Glutamatergic neuron (in vitro differentiated cells): ENCODE measurements at regions not wholly inside any gene's neighbourhood (a gene's known extent, or its start where the extent isn't known, plus 50 kb on each side); places are given as distances from the start of the nearest gene placed in this dataset.
"Not testable (repeated sequence)": the region's sequence is repeated elsewhere in the genome, so short reads cannot be mapped to it uniquely, and the experiment has no call there.

Experiments used
- DNase-seq: peaks from one replicate; pipeline ENCODE4 v3.0.0; 2022
- H3K27ac Mint-ChIP-seq: one replicate; pipeline ENCODE4 v1.8.0; 2020; ENCODE audit warnings: mild to moderate bottlenecking, mixed read lengths, inconsistent platforms; ENCODE audit not compliant: unreplicated experiment
- H3K27me3 Mint-ChIP-seq: one replicate; pipeline ENCODE4 v1.8.0; 2020; ENCODE audit warnings: mild to moderate bottlenecking, moderate library complexity, mixed read lengths, inconsistent platforms; ENCODE audit not compliant: unreplicated experiment
- H3K36me3 Mint-ChIP-seq: one replicate; pipeline ENCODE4 v1.8.0; 2020; ENCODE audit warnings: mild to moderate bottlenecking, mixed read lengths, inconsistent platforms; ENCODE audit not compliant: unreplicated experiment
- H3K4me1 Mint-ChIP-seq: one replicate; pipeline ENCODE4 v1.8.0; 2020; ENCODE audit warnings: mild to moderate bottlenecking, low read depth, mixed read lengths, inconsistent platforms; ENCODE audit not compliant: unreplicated experiment
- H3K4me3 Mint-ChIP-seq: one replicate; pipeline ENCODE4 v1.8.0; 2020; ENCODE audit warnings: mild to moderate bottlenecking, mixed read lengths, inconsistent platforms; ENCODE audit not compliant: unreplicated experiment
- H3K9me3 Mint-ChIP-seq: one replicate; pipeline ENCODE4 v1.8.0; 2020; ENCODE audit warnings: mild to moderate bottlenecking, moderate library complexity, mixed read lengths, inconsistent platforms; ENCODE audit not compliant: unreplicated experiment
- CTCF ChIP-seq: fragments of 200-600 bp; sonication (generic); IDR thresholded peaks from one replicate; pipeline ENCODE4 v1.5.0; 2021; ENCODE audit not compliant: partially characterized antibody, unreplicated experiment

DNA sequence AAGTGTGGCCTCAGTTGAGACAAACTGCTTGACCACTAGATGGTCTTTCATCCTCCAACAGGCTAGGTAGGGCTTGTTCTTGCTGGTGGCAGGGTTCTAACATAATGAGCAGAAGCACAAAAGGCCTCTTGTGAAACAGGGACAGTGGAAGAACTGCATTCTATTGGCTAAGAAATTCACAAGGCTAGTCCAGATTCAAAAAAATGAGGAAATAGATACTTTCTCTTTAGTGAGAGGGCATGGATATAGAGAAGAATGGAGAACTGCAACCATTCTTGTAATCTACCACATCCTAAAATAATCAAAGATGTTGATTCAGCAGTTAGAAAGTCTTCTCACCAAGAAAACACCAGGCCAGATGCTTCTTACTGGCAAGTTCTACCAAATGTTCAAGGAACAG lies 143.7 kb upstream of the LRIG1 start:
- no peak for DNase-seq
- TF ChIP-seq CTCF, result no peak
- Mint-ChIP-seq H3K27me3 (no peaks in the 10 kb centered on the region), H3K9me3 (no peaks in the 10 kb centered on the region), H3K36me3 (no peaks in the 10 kb centered on the region), H3K4me3 (no peak overlapping the region), H3K27ac (no peak overlapping the region), H3K4me1 (no peaks in the 10 kb centered on the region)

DNA sequence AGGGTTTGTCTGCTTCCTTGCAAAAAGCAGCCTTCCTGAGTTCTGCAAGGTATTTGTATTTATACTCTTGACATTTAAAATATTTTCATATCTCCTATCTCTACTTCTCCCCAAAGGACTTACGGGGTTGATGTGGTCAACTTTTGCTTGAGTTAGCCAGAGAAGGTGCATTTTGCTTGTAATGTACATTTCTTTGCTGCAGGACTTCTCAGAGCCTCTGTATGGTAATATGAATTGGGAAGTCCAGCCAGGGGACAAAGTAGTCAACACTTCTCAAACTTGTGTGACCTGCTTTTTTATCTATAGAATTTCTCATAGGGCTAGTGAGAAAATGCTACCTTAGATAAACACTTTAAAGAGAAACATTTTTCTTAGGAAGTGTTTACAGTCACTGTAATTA lies 148.2 kb upstream of the LRIG1 start:
- no peak for DNase-seq
- no peaks in the 10 kb centered on the region for H3K36me3 Mint-ChIP-seq
- H3K4me3 Mint-ChIP-seq, result no peak overlapping the region
- no peaks in the 10 kb centered on the region for H3K9me3 Mint-ChIP-seq
- H3K4me1 Mint-ChIP-seq, result peaks cover 3% of the 10 kb centered on the region
- no peak for TF ChIP-seq CTCF
- H3K27ac Mint-ChIP-seq, result no peak overlapping the region
- H3K27me3 Mint-ChIP-seq, result peaks cover 3% of the 10 kb centered on the region

DNA sequence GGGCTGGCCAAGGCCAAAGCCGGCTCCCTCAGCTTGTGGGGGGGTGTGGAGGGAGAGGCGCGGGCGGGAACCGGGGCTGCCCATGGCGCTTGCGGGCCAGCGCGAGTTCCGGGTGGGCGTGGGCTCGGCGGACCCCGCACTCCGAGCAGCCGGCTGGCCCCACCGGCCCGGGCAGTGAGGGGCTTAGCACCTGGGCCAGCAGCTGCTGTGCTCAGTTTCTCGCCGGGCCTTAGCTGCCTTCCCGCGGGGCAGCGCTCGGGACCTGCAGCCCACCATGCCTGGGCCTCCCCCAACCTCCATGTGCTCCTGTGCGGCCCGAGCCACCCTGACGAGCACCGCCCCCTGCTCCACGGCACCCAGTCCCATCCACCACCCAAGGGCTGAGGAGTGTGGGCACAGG lies 150.7 kb upstream of the LRIG1 start:
- H3K4me3 Mint-ChIP-seq, H3K36me3 Mint-ChIP-seq, H3K27me3 Mint-ChIP-seq, H3K27ac Mint-ChIP-seq, H3K4me1 Mint-ChIP-seq, H3K9me3 Mint-ChIP-seq, DNase-seq: not testable (repeated sequence)

GRCh38 chr3:66652100-66652499 lies 151.3 kb upstream of the LRIG1 start:
- DNase-seq, H3K9me3 Mint-ChIP-seq, H3K27me3 Mint-ChIP-seq, H3K27ac Mint-ChIP-seq, H3K4me3 Mint-ChIP-seq, H3K4me1 Mint-ChIP-seq, H3K36me3 Mint-ChIP-seq: not testable (repeated sequence)

DNA sequence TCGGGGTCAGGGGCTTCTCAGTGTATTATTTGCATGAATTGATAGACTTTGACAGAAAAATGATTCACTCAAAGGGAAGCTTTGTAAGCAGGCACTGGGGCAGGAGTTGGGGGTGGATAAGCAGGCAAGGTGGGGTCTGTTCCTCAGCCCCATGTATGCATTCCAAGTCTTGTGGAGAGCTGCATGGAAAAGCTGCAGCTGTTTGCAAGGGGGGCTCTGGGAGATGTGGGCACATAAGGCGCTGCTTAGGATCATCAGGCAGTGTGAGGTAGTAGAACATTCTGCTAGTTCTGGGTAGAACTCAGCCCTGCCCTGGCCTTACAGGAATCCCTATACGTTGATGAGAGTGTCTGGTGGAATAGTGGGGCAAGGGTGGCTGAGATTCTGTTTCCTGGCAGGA lies 154.2 kb upstream of the LRIG1 start:
- H3K4me1 Mint-ChIP-seq, result no peaks in the 10 kb centered on the region
- TF ChIP-seq CTCF, result no peak
- no peaks in the 10 kb centered on the region for H3K36me3 Mint-ChIP-seq
- no peak overlapping the region for H3K27ac Mint-ChIP-seq
- H3K4me3 Mint-ChIP-seq, result no peak overlapping the region
- H3K27me3 Mint-ChIP-seq, result peaks cover 3% of the 10 kb centered on the region
- no peaks in the 10 kb centered on the region for H3K9me3 Mint-ChIP-seq
- DNase-seq, result no peak

DNA sequence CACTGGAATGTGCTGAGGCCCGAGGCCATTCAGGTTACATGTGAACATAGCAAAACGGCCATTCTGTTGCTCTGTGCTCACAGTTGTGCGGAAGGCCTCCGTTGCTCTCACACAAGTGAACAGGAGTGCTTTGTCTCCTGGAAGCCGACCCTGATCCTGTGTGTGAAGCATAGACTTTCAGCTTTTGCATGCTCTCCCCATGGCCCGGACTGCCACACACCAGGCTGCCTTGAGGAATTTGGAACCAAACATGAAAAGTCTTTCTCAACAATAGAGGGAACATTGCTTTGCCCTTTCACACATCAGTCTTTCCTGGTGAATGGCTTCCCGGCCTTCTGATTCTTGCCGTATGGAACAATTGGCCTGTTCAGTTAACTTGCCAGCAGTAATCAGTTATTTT lies 154.8 kb upstream of the LRIG1 start:
- no peak overlapping the region for H3K4me3 Mint-ChIP-seq
- DNase-seq, result no peak
- no peaks in the 10 kb centered on the region for H3K9me3 Mint-ChIP-seq
- H3K27me3 Mint-ChIP-seq, result peaks cover 3% of the 10 kb centered on the region
- H3K4me1 Mint-ChIP-seq, result no peaks in the 10 kb centered on the region
- H3K27ac Mint-ChIP-seq, result no peak overlapping the region
- TF ChIP-seq CTCF, result no peak
- no peaks in the 10 kb centered on the region for H3K36me3 Mint-ChIP-seq
